ENCODE measurements at regions not wholly inside any gene's neighbourhood (a gene's known extent, or its start where the extent isn't known, plus 50 kb on each side); places are given as distances from the start of the nearest gene placed in this dataset.
A peak's percentile ranks its signal among the peaks of the same experiment; 100 is the strongest.

- Mint-ChIP-seq H3K27me3 (peaks cover 5 to 6% of the 10 kb centered on the region in 2 donors), H3K36me3 (peaks cover 0 to 4% of the 10 kb centered on the region in 2 donors), H3K27ac (no peak overlapping the region), H3K4me1 (no peaks in the 10 kb centered on the region), H3K4me3 (peak overlapping the region in 1 of 8 donors; percentile 4), H3K9me3 (peaks cover 0 to 8% (median 0%) of the 10 kb centered on the region in 8 donors)
- intact Hi-C loops (cut with micrococcal nuclease) = no loop called here
- Histone ChIP-seq H3K9me3 (ENCODE audit: control insufficient read depth in 1 of 2, low read length in 2 of 2) (no peaks in the 10 kb centered on the region), H3K27me3 (ENCODE audit: insufficient read depth, low read length) (no peaks in the 10 kb centered on the region), H3K4me1 (ENCODE audit: insufficient read depth, low read length) (no peaks in the 10 kb centered on the region), H3K27ac (ENCODE audit: low read depth, low read length) (no peak overlapping the region), H3K4me3 (ENCODE audit: low read length in 2 of 2) (no peak overlapping the region), H3K36me3 (ENCODE audit: insufficient read depth, low read length) (no peaks in the 10 kb centered on the region)
- no peak for DNase-seq
- ChIA-PET CTCF (ENCODE audit: partially characterized antibody) (no interaction called here), POLR2A (ENCODE audit: partially characterized antibody) (no interaction called here)
Observed at GRCh38 chr5:110013017-110013416, 323.3 kb downstream of the MAN2A1 start.

- intact Hi-C loops (cut with micrococcal nuclease) = no loop called here
- H3K27me3 Mint-ChIP-seq = peaks cover 5 to 6% of the 10 kb centered on the region in 2 donors
- Histone ChIP-seq H3K4me1 (ENCODE audit: insufficient read depth, low read length) (no peaks in the 10 kb centered on the region), H3K4me3 (ENCODE audit: low read length in 2 of 2) (no peak overlapping the region), H3K27me3 (ENCODE audit: insufficient read depth, low read length) (no peaks in the 10 kb centered on the region), H3K27ac (ENCODE audit: low read depth, low read length) (no peak overlapping the region), H3K36me3 (ENCODE audit: insufficient read depth, low read length) (no peaks in the 10 kb centered on the region), H3K9me3 (ENCODE audit: control insufficient read depth in 1 of 2, low read length in 2 of 2) (no peaks in the 10 kb centered on the region)
- peaks cover 0 to 4% of the 10 kb centered on the region in 2 donors for H3K36me3 Mint-ChIP-seq
- no peak overlapping the region for H3K4me3 Mint-ChIP-seq
- no peaks in the 10 kb centered on the region for H3K4me1 Mint-ChIP-seq
- peaks cover 0 to 8% (median 0%) of the 10 kb centered on the region in 8 donors for H3K9me3 Mint-ChIP-seq
- ChIA-PET POLR2A (ENCODE audit: partially characterized antibody) (no interaction called here), CTCF (ENCODE audit: partially characterized antibody) (no interaction called here)
- no peak overlapping the region for H3K27ac Mint-ChIP-seq
- DNase-seq = no peak
Observed at GRCh38 chr5:110017854-110018253, 328.1 kb downstream of the MAN2A1 start.

GRCh38 chr5:110018509-110018908 lies 328.8 kb downstream of the MAN2A1 start:
- no peak for DNase-seq
- Histone ChIP-seq H3K4me1 (ENCODE audit: insufficient read depth, low read length) (no peaks in the 10 kb centered on the region), H3K27ac (ENCODE audit: low read depth, low read length) (no peak overlapping the region), H3K27me3 (ENCODE audit: insufficient read depth, low read length) (no peaks in the 10 kb centered on the region), H3K36me3 (ENCODE audit: insufficient read depth, low read length) (no peaks in the 10 kb centered on the region), H3K4me3 (ENCODE audit: low read length in 2 of 2) (no peak overlapping the region), H3K9me3 (ENCODE audit: control insufficient read depth in 1 of 2, low read length in 2 of 2) (no peaks in the 10 kb centered on the region)
- intact Hi-C loops (cut with micrococcal nuclease) = no loop called here
- CTCF ChIA-PET (ENCODE audit: partially characterized antibody) = no interaction called here
- Mint-ChIP-seq H3K36me3 (peaks cover 0 to 4% of the 10 kb centered on the region in 2 donors), H3K4me3 (no peak overlapping the region), H3K4me1 (no peaks in the 10 kb centered on the region), H3K27ac (no peak overlapping the region), H3K9me3 (peaks cover 0 to 3% (median 0%) of the 10 kb centered on the region in 8 donors), H3K27me3 (peaks cover 3 to 4% of the 10 kb centered on the region in 2 donors)
- POLR2A ChIA-PET (ENCODE audit: partially characterized antibody) = no interaction called here

GRCh38 chr5:110019119-110019518 lies 329.4 kb downstream of the MAN2A1 start:
- H3K4me1 ChIP-seq (ENCODE audit: insufficient read depth, low read length) = no peaks in the 10 kb centered on the region
- Mint-ChIP-seq H3K36me3 (peaks cover 0 to 4% of the 10 kb centered on the region in 2 donors), H3K9me3 (peaks cover 0 to 2% (median 0%) of the 10 kb centered on the region in 8 donors), H3K4me3 (no peak overlapping the region), H3K27me3 (peaks cover 2 to 3% of the 10 kb centered on the region in 2 donors), H3K4me1 (no peaks in the 10 kb centered on the region), H3K27ac (no peak overlapping the region)
- intact Hi-C loops (cut with micrococcal nuclease) = no loop called here
- no peak overlapping the region for H3K27ac ChIP-seq (ENCODE audit: low read depth, low read length)
- no peak for DNase-seq
- H3K4me3 ChIP-seq (ENCODE audit: low read length in 2 of 2) = no peak overlapping the region
- H3K36me3 ChIP-seq (ENCODE audit: insufficient read depth, low read length) = no peaks in the 10 kb centered on the region
- H3K27me3 ChIP-seq (ENCODE audit: insufficient read depth, low read length) = no peaks in the 10 kb centered on the region
- ChIA-PET POLR2A (ENCODE audit: partially characterized antibody) (no interaction called here), CTCF (ENCODE audit: partially characterized antibody) (no interaction called here)
- H3K9me3 ChIP-seq (ENCODE audit: control insufficient read depth in 1 of 2, low read length in 2 of 2) = no peaks in the 10 kb centered on the region

GRCh38 chr5:110019780-110020179 lies 330.1 kb downstream of the MAN2A1 start:
- ChIA-PET POLR2A (ENCODE audit: partially characterized antibody) (no interaction called here), CTCF (ENCODE audit: partially characterized antibody) (no interaction called here)
- no peak for DNase-seq

GRCh38 chr5:110021251-110021650 lies 331.5 kb downstream of the MAN2A1 start:
- Histone ChIP-seq H3K36me3 (ENCODE audit: insufficient read depth, low read length) (no peaks in the 10 kb centered on the region), H3K4me1 (ENCODE audit: insufficient read depth, low read length) (no peaks in the 10 kb centered on the region), H3K4me3 (ENCODE audit: low read length in 2 of 2) (no peak overlapping the region), H3K9me3 (ENCODE audit: control insufficient read depth in 1 of 2, low read length in 2 of 2) (no peaks in the 10 kb centered on the region), H3K27me3 (ENCODE audit: insufficient read depth, low read length) (no peaks in the 10 kb centered on the region), H3K27ac (ENCODE audit: low read depth, low read length) (no peak overlapping the region)
- no peak for DNase-seq
- intact Hi-C loops (cut with micrococcal nuclease) = no loop called here
- POLR2A ChIA-PET (ENCODE audit: partially characterized antibody) = no interaction called here
- H3K27ac Mint-ChIP-seq = no peak overlapping the region
- no peaks in the 10 kb centered on the region for H3K4me1 Mint-ChIP-seq
- no peaks in the 10 kb centered on the region for H3K27me3 Mint-ChIP-seq
- no peaks in the 10 kb centered on the region for H3K36me3 Mint-ChIP-seq
- CTCF ChIA-PET (ENCODE audit: partially characterized antibody) = no interaction called here
- no peaks in the 10 kb centered on the region for H3K9me3 Mint-ChIP-seq
- H3K4me3 Mint-ChIP-seq = no peak overlapping the region

More at GRCh38 chr5:110019780-110020179, 330.1 kb downstream of the MAN2A1 start:
- H3K36me3 ChIP-seq (ENCODE audit: insufficient read depth, low read length) = no peaks in the 10 kb centered on the region
- Mint-ChIP-seq H3K4me1 (no peaks in the 10 kb centered on the region), H3K36me3 (peaks cover 0 to 2% of the 10 kb centered on the region in 2 donors), H3K27me3 (peaks cover 2 to 3% of the 10 kb centered on the region in 2 donors), H3K9me3 (peaks cover 0 to 2% (median 0%) of the 10 kb centered on the region in 8 donors), H3K4me3 (no peak overlapping the region), H3K27ac (no peak overlapping the region)
- H3K4me1 ChIP-seq (ENCODE audit: insufficient read depth, low read length) = no peaks in the 10 kb centered on the region
- H3K27ac ChIP-seq (ENCODE audit: low read depth, low read length) = no peak overlapping the region
- H3K27me3 ChIP-seq (ENCODE audit: insufficient read depth, low read length) = no peaks in the 10 kb centered on the region
- intact Hi-C loops (cut with micrococcal nuclease) = no loop called here
- H3K9me3 ChIP-seq (ENCODE audit: control insufficient read depth in 1 of 2, low read length in 2 of 2) = no peaks in the 10 kb centered on the region
- no peak overlapping the region for H3K4me3 ChIP-seq (ENCODE audit: low read length in 2 of 2)

GRCh38 chr5:110025160-110025559 lies 335.4 kb downstream of the MAN2A1 start:
- CTCF ChIA-PET (ENCODE audit: partially characterized antibody) = no interaction called here
- H3K27ac ChIP-seq (ENCODE audit: low read depth, low read length) = no peak overlapping the region
- no peaks in the 10 kb centered on the region for H3K9me3 ChIP-seq (ENCODE audit: control insufficient read depth in 1 of 2, low read length in 2 of 2)
- H3K27me3 ChIP-seq (ENCODE audit: insufficient read depth, low read length) = no peaks in the 10 kb centered on the region
- H3K36me3 ChIP-seq (ENCODE audit: insufficient read depth, low read length) = no peaks in the 10 kb centered on the region
- Mint-ChIP-seq H3K27ac (no peak overlapping the region), H3K27me3 (no peaks in the 10 kb centered on the region), H3K36me3 (no peaks in the 10 kb centered on the region), H3K4me3 (no peak overlapping the region), H3K4me1 (peaks cover 5 to 13% (median 10%) of the 10 kb centered on the region in 4 donors), H3K9me3 (no peaks in the 10 kb centered on the region)
- DNase-seq = no peak
- intact Hi-C loops (cut with micrococcal nuclease) = no loop called here
- H3K4me3 ChIP-seq (ENCODE audit: low read length in 2 of 2) = no peak overlapping the region
- POLR2A ChIA-PET (ENCODE audit: partially characterized antibody) = no interaction called here
- H3K4me1 ChIP-seq (ENCODE audit: insufficient read depth, low read length) = no peaks in the 10 kb centered on the region
